A673 (cell line): ENCODE measurements at regions not wholly inside any gene's neighbourhood (a gene's known extent, or its start where the extent isn't known, plus 50 kb on each side); places are given as distances from the start of the nearest gene placed in this dataset.

Experiments used
- EZH2 ChIP-seq: fragments of 200-600 bp; sonication (generic); IDR thresholded peaks from 2 replicates; pipeline ENCODE4 v1.6.1; 2017; ENCODE audit warnings: borderline replicate concordance, low read depth, mild to moderate bottlenecking, mixed read lengths, antibody characterized with exemption, low read length; ENCODE audit not compliant: poor library complexity, severe bottlenecking
- TF ChIP-seq, protein P1 (sequence below): fragments of 300-800, 200-600 bp; sonication (generic); conservative IDR thresholded peaks from 2 replicates; pipeline ENCODE4 v1.5.1; 2017; ENCODE audit warnings: low read depth, mild to moderate bottlenecking, antibody characterized with exemption, low read length, moderate library complexity, mixed read lengths

DNA sequence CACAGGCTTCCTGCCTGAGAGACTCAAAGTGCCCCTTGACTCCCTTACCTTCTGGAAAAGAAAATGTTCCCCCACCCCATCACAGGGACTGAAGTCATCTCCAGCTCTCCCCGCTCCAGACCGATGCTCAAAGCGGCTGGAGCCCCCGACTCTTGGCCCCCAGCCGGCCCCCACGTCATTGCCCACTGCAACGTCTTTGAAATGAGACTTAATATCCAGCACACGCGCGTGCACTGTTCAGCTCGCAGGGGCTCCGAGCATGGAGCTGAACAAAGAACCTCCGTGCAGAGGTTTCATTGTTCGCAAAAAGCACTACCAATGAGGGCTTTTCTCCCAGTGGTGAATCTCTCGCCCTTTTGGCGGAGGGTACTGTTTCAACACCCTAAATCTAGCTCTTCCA, 313.4 kb upstream of the SORL1-AS1 start:
- TF ChIP-seq, protein P1, sequence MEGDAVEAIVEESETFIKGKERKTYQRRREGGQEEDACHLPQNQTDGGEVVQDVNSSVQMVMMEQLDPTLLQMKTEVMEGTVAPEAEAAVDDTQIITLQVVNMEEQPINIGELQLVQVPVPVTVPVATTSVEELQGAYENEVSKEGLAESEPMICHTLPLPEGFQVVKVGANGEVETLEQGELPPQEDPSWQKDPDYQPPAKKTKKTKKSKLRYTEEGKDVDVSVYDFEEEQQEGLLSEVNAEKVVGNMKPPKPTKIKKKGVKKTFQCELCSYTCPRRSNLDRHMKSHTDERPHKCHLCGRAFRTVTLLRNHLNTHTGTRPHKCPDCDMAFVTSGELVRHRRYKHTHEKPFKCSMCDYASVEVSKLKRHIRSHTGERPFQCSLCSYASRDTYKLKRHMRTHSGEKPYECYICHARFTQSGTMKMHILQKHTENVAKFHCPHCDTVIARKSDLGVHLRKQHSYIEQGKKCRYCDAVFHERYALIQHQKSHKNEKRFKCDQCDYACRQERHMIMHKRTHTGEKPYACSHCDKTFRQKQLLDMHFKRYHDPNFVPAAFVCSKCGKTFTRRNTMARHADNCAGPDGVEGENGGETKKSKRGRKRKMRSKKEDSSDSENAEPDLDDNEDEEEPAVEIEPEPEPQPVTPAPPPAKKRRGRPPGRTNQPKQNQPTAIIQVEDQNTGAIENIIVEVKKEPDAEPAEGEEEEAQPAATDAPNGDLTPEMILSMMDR = no peak
- TF ChIP-seq EZH2 = no peak
